Peyer's patch (tissue), 4 donors: ENCODE measurements at regions not wholly inside any gene's neighbourhood (a gene's known extent, or its start where the extent isn't known, plus 50 kb on each side); places are given as distances from the start of the nearest gene placed in this dataset.
"Not testable (repeated sequence)": the region's sequence is repeated elsewhere in the genome, so short reads cannot be mapped to it uniquely, and the experiment has no call there.

ENCODE experiments used
- POLR2A ChIP-seq, 2 donors: fragments of 450-650 bp; IDR thresholded peaks; one replicate each; pipeline ENCODE4 v1.5.1; 2017; ENCODE audit warnings: antibody characterized with exemption in 2 of 2, mild to moderate bottlenecking in 2 of 2, moderate library complexity in 2 of 2
- TF ChIP-seq, protein P1 (sequence below), 6 experiments: fragments of 450-650 bp in 4 of 6; fragments of 200-600 bp in 2 of 6; sonication (generic) in 1 of 6; IDR thresholded peaks; one replicate each; pipeline ENCODE4 v1.5.1; 2017 to 2019; ENCODE audit warnings: antibody characterized with exemption in 6 of 6, mild to moderate bottlenecking in 3 of 6, moderate library complexity in 1 of 6

DNA sequence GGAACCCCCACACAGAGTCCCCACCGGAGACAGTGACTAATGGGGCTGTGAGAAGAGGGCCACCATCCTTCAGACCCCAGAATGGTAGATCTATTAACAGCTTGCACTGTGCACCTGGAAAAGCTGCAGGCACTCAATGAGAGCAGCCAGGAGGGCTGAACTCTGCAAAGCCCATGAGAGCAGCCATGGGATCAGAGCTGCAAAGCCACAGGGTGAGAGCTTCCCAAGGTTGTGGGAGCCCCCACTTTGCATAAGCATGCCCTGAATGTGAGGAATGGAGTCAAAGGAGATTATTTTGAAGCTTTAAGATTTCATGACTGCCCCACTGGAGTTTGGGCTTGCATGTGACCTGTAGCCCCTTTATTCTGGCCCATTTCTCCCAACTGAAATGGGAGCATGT lies 500.9 kb downstream of the GOLGA6L6 start:
- TF ChIP-seq, protein P1, sequence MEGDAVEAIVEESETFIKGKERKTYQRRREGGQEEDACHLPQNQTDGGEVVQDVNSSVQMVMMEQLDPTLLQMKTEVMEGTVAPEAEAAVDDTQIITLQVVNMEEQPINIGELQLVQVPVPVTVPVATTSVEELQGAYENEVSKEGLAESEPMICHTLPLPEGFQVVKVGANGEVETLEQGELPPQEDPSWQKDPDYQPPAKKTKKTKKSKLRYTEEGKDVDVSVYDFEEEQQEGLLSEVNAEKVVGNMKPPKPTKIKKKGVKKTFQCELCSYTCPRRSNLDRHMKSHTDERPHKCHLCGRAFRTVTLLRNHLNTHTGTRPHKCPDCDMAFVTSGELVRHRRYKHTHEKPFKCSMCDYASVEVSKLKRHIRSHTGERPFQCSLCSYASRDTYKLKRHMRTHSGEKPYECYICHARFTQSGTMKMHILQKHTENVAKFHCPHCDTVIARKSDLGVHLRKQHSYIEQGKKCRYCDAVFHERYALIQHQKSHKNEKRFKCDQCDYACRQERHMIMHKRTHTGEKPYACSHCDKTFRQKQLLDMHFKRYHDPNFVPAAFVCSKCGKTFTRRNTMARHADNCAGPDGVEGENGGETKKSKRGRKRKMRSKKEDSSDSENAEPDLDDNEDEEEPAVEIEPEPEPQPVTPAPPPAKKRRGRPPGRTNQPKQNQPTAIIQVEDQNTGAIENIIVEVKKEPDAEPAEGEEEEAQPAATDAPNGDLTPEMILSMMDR (IDR thresholded peaks at IDR 0.05), result not testable (repeated sequence)
- TF ChIP-seq POLR2A (IDR thresholded peaks at IDR 0.05), result not testable (repeated sequence)
